ENCODE measurements at regions not wholly inside any gene's neighbourhood (a gene's known extent, or its start where the extent isn't known, plus 50 kb on each side); places are given as distances from the start of the nearest gene placed in this dataset.

DNA sequence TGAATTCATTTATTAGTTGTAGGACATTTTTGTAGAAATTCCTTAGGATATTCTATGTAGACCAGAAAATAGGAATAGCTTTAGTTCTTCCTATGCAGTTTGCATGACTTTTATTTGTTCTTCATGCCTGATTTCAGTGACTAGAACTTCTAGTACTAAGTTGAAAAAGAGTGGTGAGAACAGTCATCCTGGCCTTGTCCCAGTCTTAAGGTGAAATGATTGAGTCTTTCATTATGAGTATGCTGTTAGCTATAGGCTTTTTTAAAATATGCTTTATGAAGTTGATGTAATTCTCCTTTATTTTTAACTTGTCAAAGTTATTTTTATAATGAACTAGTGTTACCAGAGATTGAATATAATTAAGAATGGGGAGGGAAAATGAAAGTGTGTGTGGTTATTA lies 690.1 kb upstream of the KLHL1 start:
- TF ChIP-seq, protein P1, sequence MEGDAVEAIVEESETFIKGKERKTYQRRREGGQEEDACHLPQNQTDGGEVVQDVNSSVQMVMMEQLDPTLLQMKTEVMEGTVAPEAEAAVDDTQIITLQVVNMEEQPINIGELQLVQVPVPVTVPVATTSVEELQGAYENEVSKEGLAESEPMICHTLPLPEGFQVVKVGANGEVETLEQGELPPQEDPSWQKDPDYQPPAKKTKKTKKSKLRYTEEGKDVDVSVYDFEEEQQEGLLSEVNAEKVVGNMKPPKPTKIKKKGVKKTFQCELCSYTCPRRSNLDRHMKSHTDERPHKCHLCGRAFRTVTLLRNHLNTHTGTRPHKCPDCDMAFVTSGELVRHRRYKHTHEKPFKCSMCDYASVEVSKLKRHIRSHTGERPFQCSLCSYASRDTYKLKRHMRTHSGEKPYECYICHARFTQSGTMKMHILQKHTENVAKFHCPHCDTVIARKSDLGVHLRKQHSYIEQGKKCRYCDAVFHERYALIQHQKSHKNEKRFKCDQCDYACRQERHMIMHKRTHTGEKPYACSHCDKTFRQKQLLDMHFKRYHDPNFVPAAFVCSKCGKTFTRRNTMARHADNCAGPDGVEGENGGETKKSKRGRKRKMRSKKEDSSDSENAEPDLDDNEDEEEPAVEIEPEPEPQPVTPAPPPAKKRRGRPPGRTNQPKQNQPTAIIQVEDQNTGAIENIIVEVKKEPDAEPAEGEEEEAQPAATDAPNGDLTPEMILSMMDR (IDR thresholded peaks at IDR 0.05), result no peak
- TF ChIP-seq ZNF302 (CRISPR knock-in tag; IDR thresholded peaks at IDR 0.05) (no peak), PHF8 (IDR thresholded peaks at IDR 0.05; ENCODE audit: borderline replicate concordance, low read depth) (no peak), EP300 (IDR thresholded peaks at IDR 0.05) (no peak), FOSL2 (IDR thresholded peaks at IDR 0.05) (no peak), FOSL2 (CRISPR knock-in tag; IDR thresholded peaks at IDR 0.05) (no peak), POLR2A (IDR thresholded peaks at IDR 0.05; ENCODE audit: low read length) (no peak), POLR2AphosphoS2 (conservative IDR thresholded peaks at IDR 0.05; ENCODE audit: low read length) (no peak)
- TF ChIP-seq, protein P2, sequence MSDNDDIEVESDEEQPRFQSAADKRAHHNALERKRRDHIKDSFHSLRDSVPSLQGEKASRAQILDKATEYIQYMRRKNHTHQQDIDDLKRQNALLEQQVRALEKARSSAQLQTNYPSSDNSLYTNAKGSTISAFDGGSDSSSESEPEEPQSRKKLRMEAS (IDR thresholded peaks at IDR 0.05), result no peak
